Hematopoietic multipotent progenitor cell treated with erythropoietin and hydrocortisone succinate and interleukin-3 and kit ligand, for 8 days (in vitro differentiated cells): ENCODE measurements at regions not wholly inside any gene's neighbourhood (a gene's known extent, or its start where the extent isn't known, plus 50 kb on each side); places are given as distances from the start of the nearest gene placed in this dataset.

ENCODE experiments used
- DNase-seq: peaks from one replicate; pipeline ENCODE4 v3.0.0-alpha.2; 2015

- no peak for DNase-seq
Observed at GRCh38 chr1:224486801-224487583, 52.4 kb upstream of the WDR26 start.

GRCh38 chr1:224488806-224489499, 54.4 kb upstream of the WDR26 start:
- no peak for DNase-seq

GRCh38 chr1:224489534-224490365, 55.2 kb upstream of the WDR26 start:
- no peak for DNase-seq

GRCh38 chr1:224490549-224491537, 56.2 kb upstream of the WDR26 start:
- no peak for DNase-seq

GRCh38 chr1:224492015-224492414, 57.4 kb upstream of the WDR26 start:
- DNase-seq = no peak

GRCh38 chr1:224492632-224493031, 58.0 kb upstream of the WDR26 start:
- DNase-seq = no peak

GRCh38 chr1:224493269-224493668, 58.7 kb upstream of the WDR26 start:
- DNase-seq = no peak

- peak; percentile 29 for DNase-seq
Observed at GRCh38 chr1:224494343-224494742, 59.7 kb upstream of the WDR26 start.

GRCh38 chr1:224495866-224496265, 61.3 kb upstream of the WDR26 start:
- DNase-seq = no peak

- DNase-seq = no peak
Observed at GRCh38 chr1:224496826-224497225, 62.2 kb upstream of the WDR26 start.

GRCh38 chr1:224497714-224498573, 63.3 kb upstream of the WDR26 start:
- DNase-seq = no peak

GRCh38 chr1:224498574-224499170, 64.1 kb upstream of the WDR26 start:
- DNase-seq = no peak

- DNase-seq = peak; percentile 79
Observed at GRCh38 chr1:224499204-224499603, 64.6 kb upstream of the WDR26 start.

- peak; percentile 52 for DNase-seq
Observed at GRCh38 chr1:224500796-224501195, 66.2 kb upstream of the WDR26 start.

GRCh38 chr1:224501836-224502235, 67.2 kb upstream of the WDR26 start:
- DNase-seq = no peak

- DNase-seq = peak; percentile 27
Observed at GRCh38 chr1:224502459-224503160, 68.0 kb upstream of the WDR26 start.

- DNase-seq = peak; percentile 100
Observed at GRCh38 chr1:224503161-224504118, 68.8 kb upstream of the WDR26 start.

GRCh38 chr1:224504297-224505041, 69.9 kb upstream of the WDR26 start:
- peak; percentile 18 for DNase-seq
